ENCODE measurements at regions not wholly inside any gene's neighbourhood (a gene's known extent, or its start where the extent isn't known, plus 50 kb on each side); places are given as distances from the start of the nearest gene placed in this dataset.

DNA sequence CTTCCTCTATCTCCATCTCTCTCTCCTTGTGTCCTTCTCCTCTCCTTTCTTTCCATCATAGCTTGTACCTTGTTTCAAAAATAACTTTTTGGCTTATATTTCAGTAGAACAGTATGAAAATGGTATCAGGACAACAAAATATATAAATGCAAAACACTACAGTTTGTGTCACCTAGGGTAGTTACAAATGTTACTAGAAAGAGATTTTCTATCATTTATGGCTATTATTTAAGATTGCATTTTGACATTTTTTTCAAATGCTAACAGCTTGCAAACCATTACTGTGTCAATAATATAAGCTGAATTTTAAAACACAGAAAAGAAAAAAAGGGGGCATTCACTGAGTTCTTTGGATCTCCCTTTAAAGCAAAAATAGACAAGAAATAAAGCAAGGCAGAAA is 392.3 kb upstream of the LRRC4C start:
- Histone ChIP-seq H3K79me2 (ENCODE audit: control insufficient read depth, low read length) (no peaks in the 10 kb centered on the region), H4K20me1 (ENCODE audit: control insufficient read depth, insufficient read depth, low read depth, low read length) (no peaks in the 10 kb centered on the region), H3K9me2 (replicated peaks; ENCODE audit: control insufficient read depth, low read length) (no peaks in the 10 kb centered on the region), H3K4me2 (ENCODE audit: low read length) (no peak overlapping the region), H3K9me3 (ENCODE audit: control insufficient read depth, insufficient read depth, low read length) (no peaks in the 10 kb centered on the region), H3F3A (ENCODE audit: control insufficient read depth, insufficient read depth) (no peaks in the 10 kb centered on the region), H3K4me3 (ENCODE audit: low read length) (no peak overlapping the region), H3K36me3 (ENCODE audit: control insufficient read depth, low read length) (no peaks in the 10 kb centered on the region), H3K27ac (ENCODE audit: low read depth, low read length) (no peak overlapping the region), H3K4me1 (ENCODE audit: control insufficient read depth, low read length) (no peaks in the 10 kb centered on the region), H3K27me3 (ENCODE audit: control insufficient read depth, low read length) (no peaks in the 10 kb centered on the region)
- TF ChIP-seq EZH2phosphoT487 (IDR thresholded peaks at IDR 0.05; ENCODE audit: borderline replicate concordance, low read length): no peak
- TF ChIP-seq, protein P1, sequence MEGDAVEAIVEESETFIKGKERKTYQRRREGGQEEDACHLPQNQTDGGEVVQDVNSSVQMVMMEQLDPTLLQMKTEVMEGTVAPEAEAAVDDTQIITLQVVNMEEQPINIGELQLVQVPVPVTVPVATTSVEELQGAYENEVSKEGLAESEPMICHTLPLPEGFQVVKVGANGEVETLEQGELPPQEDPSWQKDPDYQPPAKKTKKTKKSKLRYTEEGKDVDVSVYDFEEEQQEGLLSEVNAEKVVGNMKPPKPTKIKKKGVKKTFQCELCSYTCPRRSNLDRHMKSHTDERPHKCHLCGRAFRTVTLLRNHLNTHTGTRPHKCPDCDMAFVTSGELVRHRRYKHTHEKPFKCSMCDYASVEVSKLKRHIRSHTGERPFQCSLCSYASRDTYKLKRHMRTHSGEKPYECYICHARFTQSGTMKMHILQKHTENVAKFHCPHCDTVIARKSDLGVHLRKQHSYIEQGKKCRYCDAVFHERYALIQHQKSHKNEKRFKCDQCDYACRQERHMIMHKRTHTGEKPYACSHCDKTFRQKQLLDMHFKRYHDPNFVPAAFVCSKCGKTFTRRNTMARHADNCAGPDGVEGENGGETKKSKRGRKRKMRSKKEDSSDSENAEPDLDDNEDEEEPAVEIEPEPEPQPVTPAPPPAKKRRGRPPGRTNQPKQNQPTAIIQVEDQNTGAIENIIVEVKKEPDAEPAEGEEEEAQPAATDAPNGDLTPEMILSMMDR (IDR thresholded peaks at IDR 0.05; ENCODE audit: low read depth, low read length, poor library complexity, severe bottlenecking): no peak

- no peaks in the 10 kb centered on the region for H3K79me2 ChIP-seq (ENCODE audit: control insufficient read depth, low read length)
- TF ChIP-seq, protein P1 (IDR thresholded peaks at IDR 0.05; ENCODE audit: low read depth, low read length, poor library complexity, severe bottlenecking): no peak
- no peak for TF ChIP-seq EZH2phosphoT487 (IDR thresholded peaks at IDR 0.05; ENCODE audit: borderline replicate concordance, low read length)
- no peaks in the 10 kb centered on the region for H3K27me3 ChIP-seq (ENCODE audit: control insufficient read depth, low read length)
- H3F3A ChIP-seq (ENCODE audit: control insufficient read depth, insufficient read depth): no peaks in the 10 kb centered on the region
- no peaks in the 10 kb centered on the region for H3K4me1 ChIP-seq (ENCODE audit: control insufficient read depth, low read length)
- H3K27ac ChIP-seq (ENCODE audit: low read depth, low read length): no peak overlapping the region
- no peaks in the 10 kb centered on the region for H4K20me1 ChIP-seq (ENCODE audit: control insufficient read depth, insufficient read depth, low read depth, low read length)
- H3K4me2 ChIP-seq (ENCODE audit: low read length): no peak overlapping the region
- H3K36me3 ChIP-seq (ENCODE audit: control insufficient read depth, low read length): no peaks in the 10 kb centered on the region
- H3K4me3 ChIP-seq (ENCODE audit: low read length): no peak overlapping the region
- no peaks in the 10 kb centered on the region for H3K9me2 ChIP-seq (replicated peaks; ENCODE audit: control insufficient read depth, low read length)
- H3K9me3 ChIP-seq (ENCODE audit: control insufficient read depth, insufficient read depth, low read length): no peaks in the 10 kb centered on the region; the same call in 1 of the 2 replicates
These were observed 402.4 kb upstream of the LRRC4C start for GRCh38 chr11:41861838-41862237.

DNA sequence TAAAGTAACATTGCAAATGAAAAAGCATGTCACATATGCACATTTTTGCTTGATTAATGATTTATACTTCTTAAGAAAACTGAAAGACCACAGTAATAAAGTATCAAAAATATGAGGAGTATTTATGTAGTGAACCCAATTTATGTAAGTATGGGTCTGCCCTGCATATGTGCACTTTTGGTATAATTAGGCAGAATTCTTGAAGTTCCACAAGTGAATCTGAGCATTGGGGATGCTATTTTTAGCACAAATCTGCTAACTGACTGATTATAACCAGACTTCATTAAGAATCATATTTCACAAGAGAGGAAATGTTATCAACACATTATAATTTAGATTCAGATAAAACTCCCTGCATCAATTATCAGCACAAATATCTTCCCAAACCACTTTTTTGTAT is 407.1 kb upstream of the LRRC4C start:
- H3K36me3 ChIP-seq (ENCODE audit: control insufficient read depth, low read length): no peaks in the 10 kb centered on the region
- no peaks in the 10 kb centered on the region for H3K9me2 ChIP-seq (replicated peaks; ENCODE audit: control insufficient read depth, low read length)
- no peak for TF ChIP-seq EZH2phosphoT487 (IDR thresholded peaks at IDR 0.05; ENCODE audit: borderline replicate concordance, low read length)
- TF ChIP-seq, protein P1 (IDR thresholded peaks at IDR 0.05; ENCODE audit: low read depth, low read length, poor library complexity, severe bottlenecking): no peak
- no peaks in the 10 kb centered on the region for H3K79me2 ChIP-seq (ENCODE audit: control insufficient read depth, low read length)
- H3K4me3 ChIP-seq (ENCODE audit: low read length): no peak overlapping the region
- no peaks in the 10 kb centered on the region for H3K9me3 ChIP-seq (ENCODE audit: control insufficient read depth, insufficient read depth, low read length)
- no peaks in the 10 kb centered on the region for H4K20me1 ChIP-seq (ENCODE audit: control insufficient read depth, insufficient read depth, low read depth, low read length)
- H3K27ac ChIP-seq (ENCODE audit: low read depth, low read length): no peak overlapping the region
- no peaks in the 10 kb centered on the region for H3K27me3 ChIP-seq (ENCODE audit: control insufficient read depth, low read length)
- no peaks in the 10 kb centered on the region for H3F3A ChIP-seq (ENCODE audit: control insufficient read depth, insufficient read depth)
- H3K4me2 ChIP-seq (ENCODE audit: low read length): no peak overlapping the region
- no peaks in the 10 kb centered on the region for H3K4me1 ChIP-seq (ENCODE audit: control insufficient read depth, low read length)

DNA sequence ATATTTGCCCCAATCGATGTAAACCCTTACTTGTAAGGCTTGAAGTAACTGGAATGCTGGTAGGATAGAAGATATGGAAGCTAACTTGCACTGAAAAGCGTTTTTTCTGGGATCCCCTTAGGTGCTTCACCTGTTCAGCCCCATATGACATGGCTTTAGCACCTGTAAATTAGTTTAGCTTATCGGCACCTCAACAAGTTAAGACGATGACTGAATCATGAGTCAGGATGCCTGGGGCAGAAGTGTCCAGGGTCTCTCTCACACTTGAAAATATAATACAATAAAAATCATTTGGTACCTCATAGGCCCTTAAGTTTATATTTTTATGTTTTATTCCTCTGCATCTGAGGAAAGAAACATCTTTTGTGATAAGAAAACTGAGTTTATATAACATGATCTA is 409.2 kb upstream of the LRRC4C start:
- no peaks in the 10 kb centered on the region for H3K9me2 ChIP-seq (replicated peaks; ENCODE audit: control insufficient read depth, low read length)
- no peak overlapping the region for H3K4me2 ChIP-seq (ENCODE audit: low read length)
- no peaks in the 10 kb centered on the region for H4K20me1 ChIP-seq (ENCODE audit: control insufficient read depth, insufficient read depth, low read depth, low read length)
- H3K36me3 ChIP-seq (ENCODE audit: control insufficient read depth, low read length): no peaks in the 10 kb centered on the region
- H3F3A ChIP-seq (ENCODE audit: control insufficient read depth, insufficient read depth): no peaks in the 10 kb centered on the region
- H3K4me1 ChIP-seq (ENCODE audit: control insufficient read depth, low read length): no peaks in the 10 kb centered on the region
- no peaks in the 10 kb centered on the region for H3K9me3 ChIP-seq (ENCODE audit: control insufficient read depth, insufficient read depth, low read length)
- H3K4me3 ChIP-seq (ENCODE audit: low read length): no peak overlapping the region
- no peaks in the 10 kb centered on the region for H3K79me2 ChIP-seq (ENCODE audit: control insufficient read depth, low read length)
- no peaks in the 10 kb centered on the region for H3K27me3 ChIP-seq (ENCODE audit: control insufficient read depth, low read length)
- TF ChIP-seq EZH2phosphoT487 (IDR thresholded peaks at IDR 0.05; ENCODE audit: borderline replicate concordance, low read length): no peak
- TF ChIP-seq, protein P1 (IDR thresholded peaks at IDR 0.05; ENCODE audit: low read depth, low read length, poor library complexity, severe bottlenecking): no peak
- no peak overlapping the region for H3K27ac ChIP-seq (ENCODE audit: low read depth, low read length)

Data from DOHH2 (cell line).